ENCODE measurements at regions not wholly inside any gene's neighbourhood (a gene's known extent, or its start where the extent isn't known, plus 50 kb on each side); places are given as distances from the start of the nearest gene placed in this dataset.
"Not testable (repeated sequence)": the region's sequence is repeated elsewhere in the genome, so short reads cannot be mapped to it uniquely, and the experiment has no call there.

DNA sequence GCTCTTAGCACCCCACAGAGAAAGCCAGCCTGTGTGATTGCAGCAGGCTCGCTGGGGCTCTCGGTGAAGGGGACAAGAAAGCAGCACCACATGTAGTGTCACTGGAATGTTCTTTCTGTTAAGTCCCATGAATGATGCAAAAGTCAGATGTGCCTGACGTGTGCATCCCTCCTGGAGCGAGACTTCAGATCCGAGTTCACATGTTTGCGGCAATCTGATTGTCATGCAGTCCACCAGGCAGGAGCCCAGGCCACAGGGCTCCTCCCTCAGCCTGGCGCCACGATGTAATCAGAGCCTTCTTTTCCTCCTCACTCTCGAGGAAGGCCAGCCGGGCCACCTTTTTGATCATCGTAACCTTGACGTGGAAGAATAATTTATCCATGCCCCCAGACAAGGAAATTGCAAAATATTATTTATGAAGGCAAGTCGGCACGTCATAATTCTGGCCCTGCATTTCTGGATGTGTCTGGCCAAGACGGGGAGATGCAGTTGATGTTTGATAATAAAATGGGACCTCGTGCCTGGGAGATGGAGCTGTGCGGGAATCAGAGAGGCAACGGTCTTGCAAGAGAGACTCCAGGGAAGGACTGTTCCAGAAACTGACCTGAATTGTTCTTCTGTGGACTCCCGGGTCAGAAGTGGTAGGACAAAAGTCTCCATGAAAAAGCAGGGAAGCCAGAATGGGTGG, 214.6 kb downstream of the PHETA1 start:
- no peak for DNase-seq (ENCODE audit: low read depth)

DNA sequence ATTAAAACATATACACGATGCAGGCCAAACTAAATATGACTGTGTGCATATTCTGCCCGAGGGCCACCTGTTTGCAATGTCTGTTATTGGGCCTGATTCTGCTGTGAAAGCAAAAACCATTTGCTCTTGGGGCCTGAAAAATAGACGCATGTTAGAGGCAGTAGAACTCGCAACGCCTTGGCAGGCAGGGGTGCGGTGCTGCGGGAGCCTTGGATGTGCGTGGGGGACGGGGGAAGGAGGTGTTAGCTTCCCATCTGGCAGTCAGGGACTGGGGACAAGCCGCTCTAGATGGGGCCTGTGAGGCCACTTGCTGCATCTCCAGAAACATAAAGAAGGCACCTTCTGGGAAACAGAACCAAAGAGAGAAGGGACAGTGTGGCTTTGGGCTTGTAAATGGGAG, 216.3 kb downstream of the PHETA1 start:
- no peak for DNase-seq (ENCODE audit: low read depth)

DNA sequence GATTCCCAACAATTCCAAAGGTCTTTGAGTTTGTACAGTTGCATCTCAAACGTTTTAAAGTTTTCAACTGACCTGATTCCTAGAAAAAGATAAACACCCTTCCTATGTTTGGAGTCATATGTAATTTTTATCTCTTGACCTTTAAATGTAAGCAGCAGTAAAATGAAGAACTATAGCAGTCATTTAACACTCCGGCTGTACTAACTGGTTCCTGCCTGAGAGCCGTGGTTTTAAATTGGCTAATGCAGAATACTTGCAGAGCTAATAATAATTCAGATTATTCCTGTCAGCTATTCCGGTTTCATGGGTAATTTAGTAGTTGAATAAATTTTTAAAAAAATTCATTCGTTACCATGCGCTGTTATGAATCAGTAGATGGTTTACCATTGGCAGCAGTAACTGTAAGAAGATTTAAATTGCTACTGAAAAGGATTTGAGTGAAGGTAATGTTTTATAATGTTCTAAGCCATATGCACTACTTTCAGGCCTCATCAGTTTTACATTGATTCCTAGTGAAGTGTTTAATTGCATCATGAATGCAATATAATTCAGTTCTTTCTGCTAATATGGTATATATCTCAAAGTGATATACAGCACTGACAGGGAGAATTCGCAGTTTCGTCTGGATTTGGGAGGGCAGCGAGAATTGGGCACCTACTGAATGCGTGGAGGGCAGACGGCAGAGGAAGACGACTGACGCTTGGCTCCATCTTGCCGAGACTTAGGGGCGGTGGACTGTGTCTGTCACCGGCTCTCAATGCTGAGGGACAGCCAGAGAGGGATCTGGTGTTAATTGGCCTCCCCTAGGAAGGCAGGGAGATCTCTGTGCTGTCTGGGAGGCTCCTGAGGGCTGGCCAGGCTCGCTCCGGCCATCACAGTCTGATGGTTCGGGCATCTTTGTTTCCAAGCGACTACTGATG, 217.7 kb downstream of the PHETA1 start:
- no peak for DNase-seq (ENCODE audit: low read depth)

DNA sequence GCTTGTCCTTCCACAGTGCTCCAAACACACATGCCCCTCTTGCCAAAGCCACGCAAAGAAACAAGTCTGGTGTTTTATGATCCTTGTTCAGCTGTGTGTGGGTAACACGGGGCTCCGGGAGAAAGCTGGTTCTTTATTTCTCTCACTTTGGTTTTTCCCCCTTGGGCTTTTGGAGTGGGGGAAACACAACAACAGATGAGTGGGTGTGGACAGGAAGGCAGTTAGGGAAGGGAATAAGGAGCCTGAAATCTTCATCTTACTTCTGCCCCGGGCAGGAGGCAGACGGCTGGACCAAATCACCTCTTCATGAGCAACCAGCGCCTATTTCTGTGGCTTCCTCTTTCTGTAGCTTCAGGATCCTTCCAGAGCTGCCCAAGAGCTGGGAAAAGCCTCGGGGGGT, 218.5 kb downstream of the PHETA1 start:
- DNase-seq (ENCODE audit: low read depth), result no peak

DNA sequence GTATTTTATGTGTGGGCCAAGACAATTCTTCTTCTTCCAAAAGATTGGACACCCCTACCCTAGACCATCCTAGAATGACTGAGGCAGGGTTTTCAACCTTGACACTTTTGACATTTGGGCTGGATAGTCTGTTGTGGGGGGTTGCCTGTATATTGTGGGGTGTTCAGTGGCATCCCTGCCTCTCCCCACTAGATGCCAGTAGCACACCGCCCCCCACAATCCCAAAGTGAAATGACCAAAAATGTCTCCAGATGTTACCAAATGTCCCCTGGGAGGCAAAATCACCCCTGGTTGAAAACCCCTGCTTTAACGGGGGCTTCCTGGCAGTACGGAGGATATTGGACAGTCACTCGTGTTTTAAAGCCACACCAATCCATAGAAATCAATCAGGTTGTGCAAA, 219.6 kb downstream of the PHETA1 start:
- no peak for DNase-seq (ENCODE audit: low read depth)

DNA sequence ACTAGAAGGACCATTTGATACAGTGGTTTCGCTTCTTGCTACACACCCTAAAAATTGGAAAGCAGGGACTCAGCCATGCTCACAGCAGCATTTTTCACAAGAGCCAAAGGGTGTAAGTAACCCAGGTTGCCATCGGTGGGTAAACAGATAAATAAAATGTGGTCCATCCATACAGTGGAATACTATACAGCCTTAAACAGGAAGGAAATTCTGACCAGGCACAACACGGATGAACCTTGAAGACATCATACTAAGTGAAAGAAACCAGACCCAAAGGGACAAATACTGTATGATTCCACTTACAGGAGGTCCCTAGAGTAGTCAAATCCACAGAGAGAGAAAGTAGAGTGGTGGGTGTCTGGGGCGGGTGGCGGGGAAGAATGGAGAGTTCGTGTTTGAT, 220.9 kb downstream of the PHETA1 start:
- no peak for DNase-seq (ENCODE audit: low read depth)

DNA sequence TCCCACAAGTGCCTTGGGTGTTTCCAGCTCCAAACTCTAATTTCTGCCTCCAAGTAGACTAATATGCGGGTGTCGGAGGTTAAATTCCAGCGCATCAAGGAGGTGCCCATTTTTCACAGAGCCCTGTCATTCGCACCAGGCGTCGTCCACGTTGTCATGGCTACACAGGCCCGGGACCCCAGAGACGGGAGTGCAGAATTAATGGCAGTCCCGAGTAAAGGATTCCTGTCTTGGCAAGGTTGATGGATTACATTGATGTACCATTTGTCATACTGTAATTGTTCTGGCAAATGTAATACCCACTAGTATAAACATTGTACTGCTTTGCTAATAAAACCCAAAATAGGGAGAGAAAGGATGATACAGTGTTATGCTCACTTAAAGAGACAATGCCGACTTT, 222.9 kb upstream of the MYL2 start:
- no peak for DNase-seq (ENCODE audit: low read depth)

DNA sequence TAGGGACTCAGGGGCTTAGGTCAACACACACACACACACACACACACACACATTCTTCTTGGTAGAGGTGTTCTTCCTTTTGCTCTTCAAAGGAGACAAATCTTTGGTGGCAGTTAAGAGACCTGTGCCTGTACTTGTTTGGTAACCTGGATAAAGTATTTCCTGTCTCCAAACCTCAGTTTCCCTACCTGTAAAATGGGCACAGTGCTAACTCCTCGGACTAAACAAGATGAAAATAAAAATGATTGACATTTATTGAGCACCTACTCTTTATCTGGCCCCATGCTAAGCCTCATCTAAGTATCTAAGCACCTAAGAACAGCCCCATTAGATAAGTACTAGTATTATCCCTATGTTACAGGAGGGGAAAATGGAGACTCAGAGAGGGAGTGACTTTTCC, 220.8 kb upstream of the MYL2 start:
- DNase-seq (ENCODE audit: low read depth), result no peak

DNA sequence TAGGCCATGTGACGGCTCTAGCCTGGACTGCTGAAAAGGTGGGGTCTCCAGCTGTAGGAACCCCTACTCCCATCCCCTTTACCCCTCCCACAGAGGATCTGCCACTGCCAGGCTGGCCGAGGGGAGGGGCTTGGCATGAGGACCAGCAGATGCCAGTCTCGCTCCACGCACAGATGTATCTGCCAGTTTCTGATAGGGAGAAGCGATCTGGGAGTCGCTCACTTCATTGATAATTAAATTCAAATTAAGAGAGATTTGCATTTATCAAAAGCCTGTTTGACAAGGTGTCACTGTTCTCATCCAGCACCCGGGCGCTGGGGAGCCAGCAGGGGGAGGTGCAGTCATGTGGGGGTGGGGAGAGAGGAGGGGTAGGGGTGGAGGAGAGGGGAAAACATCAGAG, 217.6 kb upstream of the MYL2 start:
- DNase-seq (ENCODE audit: low read depth), result no peak

DNA sequence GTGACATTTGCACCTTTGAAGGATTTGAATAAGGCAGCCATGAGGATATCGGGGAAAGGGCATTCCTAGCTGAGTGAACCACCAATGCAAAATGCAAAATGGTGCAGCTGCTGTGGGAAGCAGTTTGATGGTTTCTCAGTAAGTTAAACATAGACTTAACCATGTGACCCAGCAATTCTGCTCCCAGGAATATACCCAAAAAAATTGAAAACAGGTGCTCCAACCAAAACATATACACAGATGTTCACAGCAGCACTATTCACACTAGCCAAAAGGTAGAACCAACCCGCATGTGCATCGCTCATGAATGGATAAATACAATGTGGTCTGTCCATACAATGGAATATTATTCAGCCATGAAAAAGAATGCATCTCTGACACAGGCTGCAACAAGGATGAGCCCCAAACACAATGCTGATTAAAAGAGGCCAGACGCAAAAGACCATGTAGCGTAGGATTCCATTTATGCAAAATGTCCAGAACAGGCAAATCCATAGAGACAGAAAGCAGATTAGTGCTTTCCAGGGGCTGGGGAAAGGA, 215.0 kb upstream of the MYL2 start:
- no peak for DNase-seq (ENCODE audit: low read depth)

DNA sequence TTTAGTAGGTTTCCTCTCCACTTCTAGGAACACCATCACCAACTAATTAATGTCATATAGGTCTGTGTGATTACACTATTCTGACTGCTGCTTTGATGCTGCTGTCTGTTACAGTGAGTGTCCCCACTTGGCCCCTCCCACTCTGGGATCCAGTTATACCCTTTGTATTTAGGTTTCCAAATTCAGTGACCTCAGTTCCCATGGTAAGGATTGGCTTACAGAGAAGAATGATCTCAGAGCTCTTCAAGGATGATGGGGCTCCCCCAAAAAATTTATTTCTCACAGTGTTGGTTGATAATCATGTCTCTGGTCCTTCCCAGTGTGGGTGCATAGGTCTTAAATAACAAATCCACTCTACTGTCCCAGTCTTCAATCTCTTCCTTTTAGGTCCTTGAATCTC, 210.0 kb upstream of the MYL2 start:
- no peak for DNase-seq (ENCODE audit: low read depth)

DNA sequence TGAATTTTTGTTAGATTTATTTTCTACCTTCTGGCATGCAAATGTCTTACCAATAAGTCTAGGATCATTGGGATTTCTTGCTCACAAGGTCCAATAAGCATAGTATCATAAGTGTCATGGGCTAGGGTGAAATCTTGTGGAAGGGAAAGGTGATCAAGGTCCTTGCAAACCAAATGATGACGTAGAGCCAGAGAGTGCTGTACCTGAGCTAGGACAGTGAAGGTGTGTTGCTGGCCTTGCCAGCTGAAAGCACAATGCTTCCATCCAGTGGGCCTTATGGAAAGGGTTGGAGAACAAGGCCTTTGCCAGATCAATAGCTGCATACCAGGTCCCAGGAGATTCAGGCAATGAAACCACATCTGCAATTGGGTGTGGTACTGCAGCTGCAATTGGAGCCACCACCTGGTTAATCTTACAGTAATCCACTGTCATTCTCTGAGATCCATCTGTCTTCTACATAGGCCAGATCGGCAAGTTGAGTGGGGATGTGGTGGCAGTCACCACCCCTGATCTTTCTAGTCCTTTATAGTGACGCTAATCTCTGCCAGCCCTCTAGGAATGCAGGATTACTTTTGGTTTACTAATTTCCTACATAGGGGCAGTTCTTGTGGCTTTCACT, 208.9 kb upstream of the MYL2 start:
- DNase-seq (ENCODE audit: low read depth), result no peak

DNA sequence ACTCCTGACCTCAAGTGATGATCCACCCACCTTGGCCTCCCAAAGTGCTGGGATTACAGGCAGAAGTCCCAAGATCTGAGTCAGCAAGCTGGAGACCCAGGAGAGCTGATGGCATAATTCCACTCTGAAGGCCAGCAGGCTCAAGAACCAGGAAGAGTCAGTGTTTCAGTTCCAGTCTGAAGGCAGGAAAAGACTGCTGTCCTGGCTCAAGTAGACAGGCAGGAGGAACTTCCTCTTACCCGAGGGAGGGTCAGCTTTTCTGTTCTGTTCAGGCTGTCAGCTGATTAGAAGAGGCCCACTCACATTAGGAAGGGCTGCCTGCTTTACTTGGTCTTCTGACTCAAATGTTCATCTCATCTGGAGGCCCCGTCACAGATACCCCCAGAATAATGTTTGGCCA, 206.0 kb upstream of the MYL2 start:
- no peak for DNase-seq (ENCODE audit: low read depth)

DNA sequence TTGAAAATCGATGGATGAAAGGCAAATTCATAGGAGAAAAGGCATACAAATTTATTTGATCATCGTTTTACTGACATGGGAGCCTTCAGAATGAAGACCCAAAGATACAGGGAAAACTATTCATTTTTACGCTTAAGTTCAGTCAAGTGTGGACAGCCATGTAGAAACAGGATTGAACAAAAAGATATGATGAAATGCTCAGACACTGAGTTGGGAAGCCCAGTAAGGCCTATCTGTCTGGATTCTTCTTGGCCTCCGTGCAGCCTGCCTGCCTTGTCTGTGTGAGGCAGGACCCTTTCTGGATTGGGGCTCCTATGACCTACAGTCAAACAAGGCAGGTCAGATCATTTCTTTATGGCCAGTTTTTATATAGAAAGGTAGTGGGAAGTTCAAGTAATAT, 203.8 kb upstream of the MYL2 start:
- no peak for DNase-seq (ENCODE audit: low read depth)

DNA sequence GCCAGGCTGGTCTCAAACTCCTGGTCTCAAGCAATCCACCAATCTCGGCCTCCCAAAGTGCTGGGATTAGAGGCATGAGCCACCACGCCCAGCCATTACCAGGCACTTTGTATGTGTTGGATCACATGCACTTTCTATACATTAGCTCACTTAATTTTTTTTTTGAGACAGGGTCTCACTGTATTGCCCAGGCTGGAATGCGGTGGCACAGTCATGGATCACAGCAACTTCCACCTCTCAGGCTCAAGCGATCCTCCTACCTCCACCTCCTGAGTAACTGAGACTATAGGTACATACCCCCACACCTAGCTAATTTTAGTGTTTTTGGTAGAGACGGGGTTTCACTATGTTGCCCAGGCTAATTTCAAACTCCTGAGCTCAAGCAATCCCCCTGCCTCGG, 203.0 kb upstream of the MYL2 start:
- no peak for DNase-seq (ENCODE audit: low read depth)

DNA sequence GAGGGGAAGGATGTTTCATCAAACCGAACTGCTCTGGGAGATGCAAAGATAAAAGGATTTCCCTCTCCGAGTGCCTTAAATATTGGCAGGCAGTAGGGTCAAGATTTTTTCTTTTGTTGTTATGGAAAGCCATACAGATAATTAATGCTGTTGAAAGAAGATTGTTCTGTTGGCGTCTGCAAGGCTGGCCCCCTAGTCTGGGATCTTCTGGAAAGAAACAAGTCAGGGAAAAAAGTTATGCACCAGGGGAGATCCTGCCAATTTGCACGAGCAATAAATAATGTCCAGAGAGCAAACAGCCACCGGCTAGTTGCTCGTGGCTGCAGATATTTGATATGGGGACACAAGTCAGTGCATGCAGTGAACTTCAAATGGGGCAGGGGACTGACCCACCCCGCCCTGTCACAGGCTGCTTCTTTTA, 202.1 kb upstream of the MYL2 start:
- DNase-seq (ENCODE audit: low read depth), result no peak

DNA sequence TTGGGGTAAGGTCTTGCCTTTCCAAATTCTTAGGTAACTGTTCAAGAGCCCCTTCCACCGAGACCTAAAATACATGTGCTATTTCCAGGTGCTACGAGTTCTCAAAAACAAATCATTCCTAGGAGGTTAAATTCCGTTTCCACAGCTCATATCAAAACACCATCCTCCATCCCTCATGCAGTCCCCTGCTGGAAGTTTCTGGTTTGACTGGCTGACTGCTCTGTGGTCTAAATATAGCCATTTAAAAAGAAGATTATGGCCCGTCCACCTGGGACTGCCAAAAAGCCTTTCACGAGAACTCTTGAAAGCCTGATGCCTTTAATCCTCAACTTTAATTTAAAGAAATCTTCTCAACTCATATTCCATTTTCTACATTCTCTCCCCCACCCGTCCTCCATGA, 201.5 kb upstream of the MYL2 start:
- no peak for DNase-seq (ENCODE audit: low read depth)

DNA sequence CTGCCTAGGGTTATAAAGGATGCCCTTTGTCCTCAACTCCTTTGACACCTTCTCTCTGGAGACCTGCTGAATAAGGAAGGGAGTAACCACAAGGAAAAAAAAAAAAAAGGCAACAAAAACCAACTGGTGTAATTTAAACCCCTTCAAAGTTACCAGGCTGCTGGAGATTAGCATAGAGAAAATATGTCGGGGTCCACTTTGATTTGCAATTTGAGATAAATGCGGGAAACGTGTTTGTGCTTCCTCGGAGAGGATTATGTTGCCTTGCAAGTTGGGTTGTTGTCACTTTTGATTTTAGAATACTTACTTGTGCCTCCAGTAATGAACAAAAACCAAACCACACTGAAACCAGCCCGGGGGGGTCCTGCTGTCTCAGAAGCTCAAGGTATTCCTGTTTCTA, 200.2 kb upstream of the MYL2 start:
- no peak for DNase-seq (ENCODE audit: low read depth)

DNA sequence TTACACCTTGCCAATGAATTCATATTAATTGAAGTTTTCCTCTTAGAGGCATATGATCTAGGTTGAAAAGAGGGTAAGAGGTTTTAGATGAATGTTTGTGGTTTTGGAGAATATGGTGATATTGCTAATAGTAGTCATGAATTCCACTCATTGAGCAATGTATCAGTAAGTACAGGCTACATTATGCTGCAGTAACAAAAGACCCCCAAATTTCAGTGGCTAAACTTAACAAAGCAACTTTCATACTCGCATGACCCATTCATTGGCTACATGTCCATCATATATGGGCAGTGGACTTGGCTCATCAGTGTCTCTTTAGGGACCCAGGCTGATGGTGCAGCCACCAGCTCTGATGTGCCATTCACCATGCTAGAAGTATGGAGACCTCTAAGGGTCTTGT, 196.6 kb upstream of the MYL2 start:
- no peak for DNase-seq (ENCODE audit: low read depth)

DNA sequence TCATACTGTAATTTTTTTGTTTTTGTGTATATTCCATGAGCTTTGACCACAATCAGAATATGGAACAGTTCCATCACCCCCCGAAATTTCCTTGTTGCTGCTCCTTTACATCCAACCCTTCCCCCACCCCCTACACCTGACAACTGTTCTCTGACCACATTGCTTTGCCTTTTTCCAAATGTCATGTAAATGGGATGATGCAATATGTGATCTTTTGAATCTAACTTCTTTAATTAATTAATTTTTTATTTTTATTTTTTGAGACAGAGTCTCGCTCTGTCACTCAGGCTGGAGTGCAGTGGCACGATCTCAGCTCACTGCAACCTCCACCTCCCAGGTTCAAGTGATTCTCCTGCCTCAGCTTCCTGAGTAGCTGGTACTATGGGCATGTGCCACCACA, 192.9 kb upstream of the MYL2 start:
- DNase-seq (ENCODE audit: low read depth), result not testable (repeated sequence)

DNA sequence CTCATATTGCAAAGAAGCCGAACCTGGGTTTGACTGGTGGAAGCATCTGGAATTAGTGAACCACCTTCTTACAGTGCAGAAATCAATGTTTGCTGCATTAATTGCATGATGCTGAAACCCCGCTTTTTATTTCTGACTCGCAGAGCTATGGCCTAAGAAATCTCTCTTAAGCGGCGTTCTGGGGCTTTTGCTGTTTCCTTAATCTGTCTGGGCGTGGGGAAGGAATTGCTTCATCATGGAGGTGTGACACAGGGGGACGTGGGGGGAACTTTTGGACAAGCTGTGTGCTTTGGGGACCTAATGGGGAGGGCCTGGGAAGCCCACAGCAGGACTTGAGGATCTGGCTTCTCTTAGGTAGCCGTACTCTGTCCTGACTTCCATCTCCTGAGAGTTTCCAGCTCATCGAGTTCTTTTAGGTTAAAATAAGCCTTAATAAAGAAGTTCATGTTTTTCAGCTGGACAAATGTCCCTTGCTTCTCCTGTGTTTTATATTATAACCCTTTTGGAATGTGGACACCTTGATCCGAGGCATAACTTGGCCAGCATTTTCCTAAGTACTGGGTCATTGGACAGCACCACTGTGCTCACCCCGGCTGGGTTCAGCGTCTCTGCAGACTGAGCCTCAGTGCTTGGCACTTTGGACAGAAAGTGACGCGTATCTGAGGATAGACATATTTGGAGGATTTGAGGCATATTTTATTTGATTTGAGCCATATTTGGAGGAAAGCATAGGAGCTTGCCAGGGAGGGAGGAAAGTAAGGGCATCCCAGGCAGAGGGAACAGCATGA, 192.1 kb upstream of the MYL2 start:
- DNase-seq (ENCODE audit: low read depth), result no peak

DNA sequence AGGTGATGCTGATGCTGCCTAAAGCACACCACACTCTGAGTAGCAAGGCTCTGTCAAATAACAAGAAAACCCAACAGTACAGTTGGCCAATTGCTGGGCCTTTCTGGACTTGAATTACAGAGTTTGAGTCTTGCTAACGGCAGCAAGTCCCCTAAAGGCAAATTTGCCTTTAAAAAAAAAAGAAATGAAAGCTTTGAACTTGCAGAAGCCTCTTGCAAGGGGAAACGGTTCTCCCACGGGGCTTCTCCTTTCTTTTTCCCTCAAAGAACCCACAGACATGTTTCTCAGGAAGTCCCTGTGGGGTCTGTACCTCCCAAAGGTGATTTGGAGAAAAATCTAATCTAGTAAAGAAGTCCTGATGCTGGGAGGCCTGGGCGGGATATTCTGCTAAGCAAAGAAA, 191.3 kb upstream of the MYL2 start:
- no peak for DNase-seq (ENCODE audit: low read depth)
